Progenitor cell of endocrine pancreas (in vitro differentiated cells): ENCODE measurements at regions not wholly inside any gene's neighbourhood (a gene's known extent, or its start where the extent isn't known, plus 50 kb on each side); places are given as distances from the start of the nearest gene placed in this dataset.

Experiments
- DNase-seq: peaks from one replicate; pipeline ENCODE4 v3.0.0; 2021; ENCODE audit warnings: low spot score; ENCODE audit not compliant: unreplicated experiment
- H3K27ac Mint-ChIP-seq: 2 replicates; pipeline ENCODE4 v1.8.0; 2021; ENCODE audit warnings: mild to moderate bottlenecking, moderate library complexity, mixed read lengths
- H3K27me3 Mint-ChIP-seq: 2 replicates; pipeline ENCODE4 v1.8.0; 2021; ENCODE audit warnings: mixed read lengths
- H3K36me3 Mint-ChIP-seq: 2 replicates; pipeline ENCODE4 v1.8.0; 2022; ENCODE audit warnings: mixed read lengths; ENCODE audit not compliant: insufficient read depth
- H3K4me1 Mint-ChIP-seq: 2 replicates; pipeline ENCODE4 v1.8.0; 2021; ENCODE audit warnings: low read depth, mixed read lengths
- H3K4me3 Mint-ChIP-seq: 2 replicates; pipeline ENCODE4 v1.8.0; 2021; ENCODE audit warnings: low read depth, mild to moderate bottlenecking, moderate library complexity, mixed read lengths
- H3K9me3 Mint-ChIP-seq: 2 replicates; pipeline ENCODE4 v1.8.0; 2021; ENCODE audit warnings: low read depth, mixed read lengths
- TF ChIP-seq, protein P1 (sequence below): fragments of 200-600 bp; sonication (generic); IDR thresholded peaks from one replicate; pipeline ENCODE4 v1.5.0; 2021; ENCODE audit warnings: antibody characterized with exemption, mild to moderate bottlenecking; ENCODE audit not compliant: unreplicated experiment

DNA sequence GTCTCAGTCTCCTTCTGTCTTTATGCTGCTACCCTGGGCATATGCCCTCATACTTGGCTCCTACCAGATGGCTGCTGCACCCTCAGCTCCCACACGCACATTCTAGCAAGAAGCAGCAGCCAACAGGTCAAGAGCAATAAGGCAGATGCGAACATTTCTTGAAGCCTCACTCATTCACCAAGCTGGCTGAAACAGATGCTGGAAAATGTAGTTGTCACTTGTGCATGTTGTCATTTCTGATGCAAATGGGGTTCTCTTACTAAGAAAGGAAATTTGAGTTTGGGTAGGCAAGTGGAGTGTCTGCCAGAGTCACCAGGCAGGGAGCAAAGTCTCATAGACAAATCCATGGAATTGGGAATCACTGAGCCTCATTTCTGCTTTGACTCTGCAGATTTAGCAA is 57.4 kb upstream of the SORBS2 start:
- TF ChIP-seq, protein P1, sequence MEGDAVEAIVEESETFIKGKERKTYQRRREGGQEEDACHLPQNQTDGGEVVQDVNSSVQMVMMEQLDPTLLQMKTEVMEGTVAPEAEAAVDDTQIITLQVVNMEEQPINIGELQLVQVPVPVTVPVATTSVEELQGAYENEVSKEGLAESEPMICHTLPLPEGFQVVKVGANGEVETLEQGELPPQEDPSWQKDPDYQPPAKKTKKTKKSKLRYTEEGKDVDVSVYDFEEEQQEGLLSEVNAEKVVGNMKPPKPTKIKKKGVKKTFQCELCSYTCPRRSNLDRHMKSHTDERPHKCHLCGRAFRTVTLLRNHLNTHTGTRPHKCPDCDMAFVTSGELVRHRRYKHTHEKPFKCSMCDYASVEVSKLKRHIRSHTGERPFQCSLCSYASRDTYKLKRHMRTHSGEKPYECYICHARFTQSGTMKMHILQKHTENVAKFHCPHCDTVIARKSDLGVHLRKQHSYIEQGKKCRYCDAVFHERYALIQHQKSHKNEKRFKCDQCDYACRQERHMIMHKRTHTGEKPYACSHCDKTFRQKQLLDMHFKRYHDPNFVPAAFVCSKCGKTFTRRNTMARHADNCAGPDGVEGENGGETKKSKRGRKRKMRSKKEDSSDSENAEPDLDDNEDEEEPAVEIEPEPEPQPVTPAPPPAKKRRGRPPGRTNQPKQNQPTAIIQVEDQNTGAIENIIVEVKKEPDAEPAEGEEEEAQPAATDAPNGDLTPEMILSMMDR, result no peak
- H3K27me3 Mint-ChIP-seq, result peaks cover 14% of the 10 kb centered on the region
- no peak overlapping the region for H3K27ac Mint-ChIP-seq
- no peaks in the 10 kb centered on the region for H3K9me3 Mint-ChIP-seq
- no peak overlapping the region for H3K4me3 Mint-ChIP-seq
- peaks cover 10% of the 10 kb centered on the region for H3K4me1 Mint-ChIP-seq
- DNase-seq, result no peak
- H3K36me3 Mint-ChIP-seq, result no peaks in the 10 kb centered on the region

DNA sequence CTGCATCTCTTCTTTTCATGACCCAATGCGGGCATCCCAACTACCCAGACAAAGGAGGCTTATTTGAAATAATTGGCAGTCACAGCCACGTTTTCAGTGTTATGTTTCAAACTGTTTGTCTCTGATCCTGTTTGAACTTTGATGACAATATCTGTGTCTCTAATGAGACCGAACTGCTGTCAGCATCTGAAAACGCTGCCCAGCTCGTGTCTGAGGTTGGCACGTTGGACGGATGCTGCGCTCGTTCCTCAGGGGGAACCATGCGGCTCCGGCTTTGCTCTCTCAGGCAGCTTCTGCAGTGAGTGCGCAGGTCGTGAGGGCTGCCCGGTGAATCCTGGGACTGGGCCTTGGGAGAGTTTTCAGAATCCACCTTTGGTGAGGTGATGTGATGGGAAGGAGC is 58.4 kb upstream of the SORBS2 start:
- H3K4me1 Mint-ChIP-seq, result peaks cover 10% of the 10 kb centered on the region
- H3K27ac Mint-ChIP-seq, result no peak overlapping the region
- no peaks in the 10 kb centered on the region for H3K9me3 Mint-ChIP-seq
- TF ChIP-seq, protein P1, result no peak
- H3K36me3 Mint-ChIP-seq, result no peaks in the 10 kb centered on the region
- H3K27me3 Mint-ChIP-seq, result peaks cover 14% of the 10 kb centered on the region
- no peak for DNase-seq
- H3K4me3 Mint-ChIP-seq, result no peak overlapping the region

DNA sequence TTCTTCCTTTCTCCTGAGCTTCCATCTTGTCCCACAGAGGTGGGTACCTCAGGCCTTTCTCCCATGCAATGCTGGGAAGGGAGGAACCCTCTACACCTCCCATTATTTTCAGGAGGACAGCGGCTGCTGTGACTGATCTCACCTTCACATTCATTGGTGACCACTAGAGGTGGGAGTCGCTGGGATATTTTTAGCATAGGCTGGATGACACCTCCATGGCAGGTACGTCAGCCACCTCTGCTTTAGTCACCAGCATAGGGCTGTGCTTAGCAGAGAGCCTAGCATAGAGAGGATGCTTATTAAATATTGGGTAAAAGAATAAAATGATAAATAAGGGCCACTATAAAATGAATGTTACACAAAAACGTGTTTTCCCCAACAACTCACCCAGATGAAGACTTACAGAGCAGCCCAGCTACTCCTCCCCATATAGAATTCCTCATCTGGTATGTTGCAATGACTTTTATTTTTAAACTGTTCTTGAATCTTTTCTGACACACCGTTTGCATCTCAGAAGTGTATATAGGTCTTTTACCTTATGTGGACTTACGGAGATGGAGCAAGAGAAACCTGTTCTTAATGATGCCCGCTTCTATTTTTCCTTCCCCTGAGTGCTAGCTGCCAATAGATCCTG is 60.9 kb upstream of the SORBS2 start:
- DNase-seq, result no peak
- peaks cover 14% of the 10 kb centered on the region for H3K27me3 Mint-ChIP-seq
- H3K4me3 Mint-ChIP-seq, result no peak overlapping the region
- H3K36me3 Mint-ChIP-seq, result no peaks in the 10 kb centered on the region
- H3K4me1 Mint-ChIP-seq, result peaks cover 4% of the 10 kb centered on the region
- TF ChIP-seq, protein P1, result no peak
- H3K27ac Mint-ChIP-seq, result no peak overlapping the region
- no peaks in the 10 kb centered on the region for H3K9me3 Mint-ChIP-seq

DNA sequence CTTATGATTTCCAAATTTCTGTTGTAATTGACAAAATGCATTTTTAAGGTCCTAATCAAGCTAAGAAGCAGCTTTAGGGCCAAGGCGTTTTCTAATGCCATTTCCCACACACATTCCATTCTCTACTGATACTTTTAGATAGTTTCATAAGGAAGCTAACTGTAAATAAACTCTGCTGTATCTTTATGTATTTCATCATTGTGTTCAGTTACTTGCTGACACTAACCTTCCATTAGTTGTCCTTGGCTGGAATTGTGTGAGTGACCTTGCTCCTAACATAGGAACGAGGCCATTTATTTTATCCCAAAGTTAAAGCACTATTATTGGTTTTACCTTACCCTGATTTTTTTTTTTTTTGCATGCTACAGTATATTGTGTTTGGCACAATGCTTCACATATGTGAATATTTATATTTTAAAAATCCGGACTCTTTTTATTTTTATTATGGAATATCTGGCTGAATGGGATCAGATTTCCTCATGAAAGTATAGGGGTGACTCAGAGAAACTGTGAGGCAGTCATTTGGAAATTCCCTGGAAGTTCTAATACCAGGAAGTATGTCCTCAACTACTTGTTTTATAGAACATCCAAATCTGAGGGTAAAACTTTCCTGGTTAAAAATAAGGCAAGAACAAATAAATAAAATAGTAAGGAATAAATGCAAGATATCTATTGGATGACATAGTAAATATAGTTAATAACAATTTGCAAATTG is 62.7 kb upstream of the SORBS2 start:
- Mint-ChIP-seq H3K36me3 (no peaks in the 10 kb centered on the region), H3K27me3 (peaks cover 3% of the 10 kb centered on the region), H3K27ac (no peak overlapping the region), H3K9me3 (no peaks in the 10 kb centered on the region), H3K4me1 (peaks cover 4% of the 10 kb centered on the region), H3K4me3 (no peak overlapping the region)
- no peak for DNase-seq
- TF ChIP-seq, protein P1, result no peak

DNA sequence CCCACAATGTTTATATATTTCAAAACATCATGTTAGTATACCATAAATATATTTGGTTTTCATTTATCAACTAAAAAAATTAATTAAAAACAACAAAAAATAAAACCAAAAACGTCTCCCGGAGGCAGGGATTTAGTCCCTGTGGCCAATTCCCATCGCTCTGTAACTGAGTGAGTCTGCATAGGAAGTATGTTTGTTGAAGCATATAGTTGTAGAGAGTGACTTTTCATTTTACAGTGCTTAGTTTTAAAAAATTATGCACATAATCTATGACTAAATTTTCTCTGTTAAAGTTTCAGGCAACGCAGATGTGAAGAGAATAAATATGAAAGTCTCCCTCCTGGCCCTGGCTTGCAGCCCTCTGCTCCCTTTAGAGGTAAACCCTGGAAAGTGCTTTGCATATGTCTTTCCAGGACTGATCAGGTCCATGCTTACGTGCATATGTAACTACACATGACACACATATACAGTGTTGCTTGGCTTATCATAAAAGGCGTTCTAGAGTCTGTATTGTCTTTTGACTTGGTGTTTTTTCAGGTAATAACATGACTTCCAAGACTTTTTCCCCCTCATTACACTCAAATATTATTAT is 63.4 kb upstream of the SORBS2 start:
- Mint-ChIP-seq H3K4me1 (peaks cover 6% of the 10 kb centered on the region), H3K9me3 (no peaks in the 10 kb centered on the region), H3K27ac (no peak overlapping the region), H3K4me3 (no peak overlapping the region), H3K36me3 (no peaks in the 10 kb centered on the region), H3K27me3 (no peaks in the 10 kb centered on the region)
- no peak for DNase-seq
- TF ChIP-seq, protein P1, result no peak
